PFSK-1 (cell line): ENCODE measurements at regions not wholly inside any gene's neighbourhood (a gene's known extent, or its start where the extent isn't known, plus 50 kb on each side); places are given as distances from the start of the nearest gene placed in this dataset.

ENCODE experiments used
- FOXP2 ChIP-seq: optimal IDR thresholded peaks from 2 replicates; pipeline ENCODE3; 2011; ENCODE audit warnings: borderline replicate concordance, control low read depth, inconsistent platforms; ENCODE audit not compliant: insufficient read depth; ENCODE audit errors: extremely low read length, extremely low read depth
- POLR2AphosphoS5 ChIP-seq: IDR thresholded peaks from 2 replicates; pipeline ENCODE4 v1.6.1; 2012; ENCODE audit warnings: low read depth, mild to moderate bottlenecking, control low read depth, low read length, moderate library complexity
- REST ChIP-seq, 2 experiments: IDR thresholded peaks; 2 replicates each; pipeline versions ENCODE4 v1.6.1 to v1.8.0; 2011 to 2012; ENCODE audit warnings: low read depth in 2 of 2, low read length in 2 of 2, control low read depth in 1 of 2, inconsistent platforms in 1 of 2, mild to moderate bottlenecking in 1 of 2, moderate library complexity in 1 of 2; ENCODE audit not compliant: insufficient read depth in 1 of 2
- TAF1 ChIP-seq: IDR thresholded peaks from 2 replicates; pipeline ENCODE4 v1.6.1; 2012; ENCODE audit warnings: low read length, control low read depth, borderline replicate concordance; ENCODE audit not compliant: insufficient read depth

DNA sequence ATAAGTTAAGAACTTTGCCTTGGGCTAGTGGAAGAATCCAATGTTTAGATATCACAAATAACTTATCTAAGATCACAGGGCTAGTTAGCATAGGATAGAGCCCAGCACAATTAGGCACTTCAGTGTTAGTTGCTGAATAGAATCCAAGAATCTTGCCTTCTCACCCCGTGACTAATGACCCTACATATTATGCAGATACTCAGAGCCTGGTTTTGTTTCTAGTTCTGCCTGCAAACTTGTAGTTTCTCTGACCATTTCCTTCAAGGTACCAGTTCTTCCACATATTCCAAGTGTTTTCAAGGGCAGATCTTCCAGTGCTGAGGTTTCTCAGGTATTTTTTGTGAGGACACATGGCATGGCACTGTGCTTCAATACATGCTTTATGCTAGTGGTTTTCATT is 239.3 kb downstream of the KCNK2 start:
- TF ChIP-seq REST (IDR thresholded peaks at IDR 0.05; ENCODE audit: insufficient read depth in 1 of 2, low read depth in 2 of 2, low read length in 2 of 2) (no peak), POLR2AphosphoS5 (no peak), TAF1 (no peak), FOXP2 (no peak)
